DND-41 (cell line): ENCODE measurements at regions not wholly inside any gene's neighbourhood (a gene's known extent, or its start where the extent isn't known, plus 50 kb on each side); places are given as distances from the start of the nearest gene placed in this dataset.

Source experiments
- CTCF ChIP-seq: IDR thresholded peaks from 2 replicates; pipeline ENCODE4 v1.5.1; 2012; ENCODE audit warnings: borderline replicate concordance, low read length, moderate library complexity, mild to moderate bottlenecking; ENCODE audit not compliant: poor library complexity, severe bottlenecking; ENCODE audit errors: extremely low read depth
- EZH2 ChIP-seq: IDR thresholded peaks from 3 replicates; pipeline ENCODE4 v1.6.1; 2012; ENCODE audit warnings: borderline replicate concordance, low read depth, mild to moderate bottlenecking, moderate library complexity, low read length, inconsistent platforms; ENCODE audit not compliant: severe bottlenecking

DNA sequence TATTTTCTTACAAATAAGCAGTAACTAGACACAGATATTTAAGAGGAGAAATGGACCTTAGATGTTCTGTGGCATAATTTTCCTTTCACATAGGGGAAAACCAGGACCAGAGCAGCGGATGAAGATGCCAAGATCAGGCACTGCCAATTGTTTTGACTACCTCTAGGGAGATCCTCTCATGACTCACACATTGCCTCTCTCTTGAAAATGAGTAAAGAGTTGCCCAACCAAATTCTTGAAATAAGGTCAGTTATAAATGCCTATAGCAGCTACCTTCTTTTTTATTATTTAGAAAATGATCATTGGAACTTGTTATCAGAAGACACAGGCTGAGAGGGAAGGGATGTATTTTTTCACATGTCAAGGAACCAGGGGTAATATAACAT, 263.4 kb upstream of the PLEKHG7 start:
- TF ChIP-seq CTCF (no peak), EZH2 (no peak)
